ENCODE measurements at regions not wholly inside any gene's neighbourhood (a gene's known extent, or its start where the extent isn't known, plus 50 kb on each side); places are given as distances from the start of the nearest gene placed in this dataset.
A peak's percentile ranks its signal among the peaks of the same experiment; 100 is the strongest.
"Not testable (repeated sequence)": the region's sequence is repeated elsewhere in the genome, so short reads cannot be mapped to it uniquely, and the experiment has no call there.

GRCh38 chr22:25281675-25282345, 62.4 kb downstream of the CRYBB2 start:
- no peak for DNase-seq (ENCODE audit: extremely low read depth in 1 of 2, low read depth in 1 of 2)

DNA sequence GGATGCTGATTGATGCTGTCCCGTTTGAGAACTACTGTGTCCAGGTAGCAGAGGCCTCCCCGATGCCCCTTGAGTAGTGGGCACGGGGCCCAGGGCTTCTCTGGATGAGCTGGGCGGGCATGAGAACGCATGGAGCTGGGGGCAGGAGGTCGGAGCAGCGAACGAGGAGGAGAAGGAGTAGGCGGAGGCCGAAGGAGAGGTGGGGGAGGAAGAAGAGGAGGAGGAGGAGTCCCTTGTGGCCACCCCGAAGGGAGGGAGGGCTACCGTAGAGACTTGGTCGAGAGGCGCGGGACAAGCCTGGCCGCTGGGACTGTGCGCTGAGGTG, 62.9 kb downstream of the CRYBB2 start:
- DNase-seq (ENCODE audit: extremely low read depth in 1 of 2, low read depth in 1 of 2), result no peak

GRCh38 chr22:25282671-25283561, 63.5 kb downstream of the CRYBB2 start:
- no peak for DNase-seq (ENCODE audit: extremely low read depth in 1 of 2, low read depth in 1 of 2)

DNA sequence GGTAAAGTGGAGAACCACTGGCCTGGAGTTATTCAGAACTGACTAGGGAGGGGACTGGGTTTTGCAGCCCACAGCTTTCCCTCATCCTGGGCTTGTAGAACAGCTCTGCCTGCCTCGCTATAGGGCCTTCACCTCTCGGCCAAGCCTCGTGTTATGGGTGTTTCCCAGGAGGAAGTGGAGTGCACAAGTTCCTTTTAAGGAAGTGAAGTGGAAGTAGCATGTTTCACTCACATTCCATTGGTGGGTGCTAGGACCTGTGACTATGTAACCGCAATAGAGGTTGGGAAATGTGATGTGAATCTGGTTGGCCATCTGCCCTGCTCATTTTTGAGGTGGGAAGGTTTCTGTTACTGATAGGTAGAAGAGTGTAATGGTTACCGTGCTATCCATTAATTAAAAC, 69.0 kb downstream of the CRYBB2 start:
- not testable (repeated sequence) for DNase-seq (ENCODE audit: extremely low read depth in 1 of 2, low read depth in 1 of 2)

GRCh38 chr22:25301912-25302311, 82.5 kb downstream of the CRYBB2 start:
- not testable (repeated sequence) for DNase-seq (ENCODE audit: extremely low read depth in 1 of 2, low read depth in 1 of 2)

GRCh38 chr22:25309586-25309985, 90.1 kb downstream of the CRYBB2 start:
- not testable (repeated sequence) for DNase-seq (ENCODE audit: extremely low read depth in 1 of 2, low read depth in 1 of 2)

DNA sequence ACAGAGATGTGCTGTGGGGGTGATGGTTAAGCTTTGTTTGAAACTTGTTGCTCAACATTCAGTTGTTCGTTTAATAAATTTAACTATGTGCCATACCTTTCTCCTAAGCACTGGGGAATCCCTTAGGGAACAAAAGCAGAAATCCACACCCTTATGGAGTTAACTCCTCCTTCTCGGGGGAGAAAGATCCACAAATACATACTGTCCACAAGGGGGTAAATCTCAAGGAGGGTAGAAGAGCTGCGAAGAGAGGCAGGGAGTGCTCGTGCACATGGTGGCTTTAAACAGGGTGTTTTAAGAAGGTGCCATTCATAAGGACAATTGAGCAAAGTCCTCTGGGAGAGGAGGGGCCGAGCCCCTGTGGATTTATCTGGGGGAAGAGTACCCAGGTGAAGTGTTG, 92.5 kb downstream of the CRYBB2 start:
- DNase-seq (ENCODE audit: extremely low read depth in 1 of 2, low read depth in 1 of 2), result not testable (repeated sequence)

DNA sequence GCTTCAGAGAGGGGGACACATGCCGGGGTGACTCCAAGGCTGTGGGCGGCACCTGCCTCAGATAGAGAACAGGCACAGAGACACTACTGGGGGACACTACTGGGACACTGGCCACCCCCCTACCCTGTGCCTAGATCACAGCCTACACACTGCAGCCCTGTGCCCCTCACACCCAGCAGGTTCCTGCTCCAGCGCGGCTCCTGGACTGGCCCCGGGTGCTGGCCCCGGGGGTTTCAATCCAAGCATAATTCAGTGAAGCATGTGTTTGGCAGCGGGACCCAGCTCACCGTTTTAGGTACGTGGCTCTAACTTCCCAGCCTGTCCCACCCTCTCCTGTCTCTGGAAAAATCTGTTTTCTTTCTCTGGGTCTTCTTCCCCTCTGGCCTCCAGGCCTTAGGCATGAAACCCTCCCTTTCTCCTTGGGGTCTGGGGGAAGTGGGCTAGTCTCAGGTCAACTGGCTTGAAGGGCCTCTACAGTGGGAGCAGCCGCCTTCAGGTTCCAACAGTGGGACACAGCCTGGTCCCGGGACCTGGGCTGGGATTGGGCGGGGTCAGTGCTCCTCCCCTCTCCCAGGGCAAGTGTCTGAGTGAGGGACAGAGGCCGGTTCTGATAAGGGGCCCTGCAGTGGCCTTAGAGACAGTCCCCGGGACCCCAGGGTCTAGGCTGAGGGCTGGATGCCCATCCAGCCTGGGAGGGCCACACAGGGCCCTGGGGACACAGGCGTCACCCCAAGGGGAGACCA, 98.8 kb downstream of the CRYBB2 start:
- no peak for DNase-seq (ENCODE audit: extremely low read depth in 1 of 2, low read depth in 1 of 2)

DNA sequence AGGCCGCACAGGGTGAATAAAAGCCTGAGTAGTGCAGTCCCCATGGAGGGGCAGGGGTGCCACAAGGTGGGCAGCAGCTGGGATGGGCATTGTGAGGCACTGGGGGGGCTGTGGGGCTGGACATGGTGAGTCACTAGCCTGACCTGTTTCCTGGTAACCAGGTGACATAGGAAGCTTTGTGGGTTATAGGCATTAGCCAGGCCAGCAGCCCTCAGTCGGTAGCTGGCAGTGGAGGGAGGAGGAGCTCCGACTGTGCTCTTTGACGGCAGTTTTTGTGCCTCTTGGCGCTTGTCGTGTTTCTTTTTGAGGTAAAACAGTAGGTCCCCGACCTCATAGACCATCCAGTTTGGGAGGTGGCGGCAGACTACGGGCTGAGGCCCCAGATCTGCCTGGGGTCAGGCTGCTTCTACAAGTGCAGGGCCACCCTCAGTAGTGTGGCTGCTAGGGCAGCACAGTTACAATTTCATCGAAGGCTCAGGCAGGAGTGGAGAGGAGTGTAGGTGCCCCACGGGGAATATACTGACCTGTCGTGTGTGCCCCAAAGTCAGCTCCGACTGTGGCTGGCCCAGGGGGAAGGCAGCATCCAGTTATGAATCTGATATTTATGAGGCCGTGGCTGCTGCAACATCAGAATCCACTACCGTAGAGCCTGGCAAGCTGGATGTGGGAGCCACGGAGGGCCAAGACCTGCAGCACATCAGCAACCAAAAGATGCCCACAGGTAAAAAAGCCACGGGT, 107.7 kb downstream of the CRYBB2 start:
- DNase-seq (ENCODE audit: extremely low read depth in 1 of 2, low read depth in 1 of 2), result no peak

DNA sequence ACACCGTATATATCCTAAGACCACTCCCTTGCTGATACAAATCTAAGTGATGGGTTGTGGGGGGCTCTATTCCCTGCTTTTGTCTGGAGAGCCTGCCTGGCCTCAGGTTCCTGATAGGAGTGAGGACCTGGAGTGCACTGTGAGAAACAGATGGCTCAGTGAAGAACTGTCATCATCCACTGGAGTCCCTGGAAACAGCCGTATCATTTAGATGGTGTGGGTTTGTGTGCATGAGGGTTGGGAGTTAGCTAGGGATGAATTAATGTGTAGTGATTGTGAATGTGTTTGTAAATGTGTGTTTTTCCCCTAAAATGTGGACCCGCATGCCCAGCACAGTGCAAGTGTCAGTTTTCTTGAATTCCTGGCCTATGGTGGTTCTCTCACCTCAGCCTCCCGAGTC, 111.6 kb downstream of the CRYBB2 start:
- no peak for DNase-seq (ENCODE audit: extremely low read depth in 1 of 2, low read depth in 1 of 2)

- not testable (repeated sequence) for DNase-seq (ENCODE audit: extremely low read depth in 1 of 2, low read depth in 1 of 2)
These were observed 112.5 kb downstream of the CRYBB2 start for GRCh38 chr22:25331911-25332310.

DNA sequence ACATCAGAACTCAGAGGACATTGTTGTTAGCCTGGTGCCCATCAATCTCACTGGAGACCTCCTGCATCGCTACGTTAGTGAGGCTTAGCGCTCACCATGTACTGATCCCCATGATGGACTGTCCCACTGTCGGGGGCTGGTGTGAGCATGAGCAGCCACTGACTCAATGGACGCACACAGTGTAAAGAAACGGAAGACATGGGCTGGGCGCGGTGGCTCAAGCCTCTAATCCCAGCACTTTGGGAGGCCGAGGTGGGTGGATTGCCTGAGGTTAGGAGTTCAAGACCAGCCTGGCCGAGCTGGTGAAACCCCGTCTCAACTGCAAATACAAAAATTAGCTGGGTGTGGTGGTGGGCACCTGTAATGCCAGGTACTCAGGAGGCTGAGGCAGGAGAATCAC, 112.9 kb downstream of the CRYBB2 start:
- no peak for DNase-seq (ENCODE audit: extremely low read depth in 1 of 2, low read depth in 1 of 2)

DNA sequence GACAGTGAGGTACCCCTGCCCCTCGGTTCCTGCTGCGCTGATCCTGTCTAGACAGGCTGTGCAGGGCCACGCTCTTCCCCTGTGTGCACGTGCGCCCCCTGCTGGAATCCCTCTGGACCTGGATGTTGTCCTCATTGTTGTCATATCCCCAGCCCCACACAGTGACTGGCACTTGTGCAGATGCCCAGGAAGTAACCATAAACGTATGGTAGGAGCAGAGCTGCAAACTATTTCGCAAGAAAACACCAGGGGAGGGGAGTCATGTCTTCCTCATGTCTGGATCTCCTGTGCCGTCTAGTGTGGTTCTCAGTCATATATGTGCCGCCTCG, 114.7 kb downstream of the CRYBB2 start:
- peak; percentile 5 to 35 for DNase-seq (ENCODE audit: extremely low read depth in 1 of 2, low read depth in 1 of 2)

- DNase-seq (ENCODE audit: extremely low read depth in 1 of 2, low read depth in 1 of 2), result not testable (repeated sequence)
These were observed 115.2 kb downstream of the CRYBB2 start for GRCh38 chr22:25334631-25335030.

GRCh38 chr22:25335276-25335675, 115.8 kb downstream of the CRYBB2 start:
- DNase-seq (ENCODE audit: extremely low read depth in 1 of 2, low read depth in 1 of 2), result not testable (repeated sequence)

- not testable (repeated sequence) for DNase-seq (ENCODE audit: extremely low read depth in 1 of 2, low read depth in 1 of 2)
These were observed 121.1 kb downstream of the CRYBB2 start for GRCh38 chr22:25340536-25340935.

DNA sequence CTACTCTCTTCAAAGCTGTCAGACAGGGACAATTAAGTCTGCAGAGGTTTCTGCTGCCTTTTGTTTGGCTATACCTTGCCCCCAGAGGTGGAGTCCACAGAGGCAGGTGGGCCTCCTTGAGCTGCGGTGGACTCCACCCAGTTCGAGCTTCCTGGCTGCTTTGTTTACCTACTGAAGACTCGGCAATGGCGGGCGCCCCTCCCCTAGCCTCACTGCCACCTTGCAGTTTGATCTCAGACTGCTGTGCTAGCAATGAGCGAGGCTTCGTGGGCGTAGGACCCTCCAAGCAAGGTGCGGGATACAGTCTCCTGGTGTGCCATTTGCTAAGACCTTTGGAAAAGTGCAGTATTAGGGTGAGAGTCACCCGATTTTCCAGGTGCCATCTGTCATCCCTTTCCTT, 124.9 kb downstream of the CRYBB2 start:
- DNase-seq (ENCODE audit: extremely low read depth in 1 of 2, low read depth in 1 of 2), result not testable (repeated sequence)

DNA sequence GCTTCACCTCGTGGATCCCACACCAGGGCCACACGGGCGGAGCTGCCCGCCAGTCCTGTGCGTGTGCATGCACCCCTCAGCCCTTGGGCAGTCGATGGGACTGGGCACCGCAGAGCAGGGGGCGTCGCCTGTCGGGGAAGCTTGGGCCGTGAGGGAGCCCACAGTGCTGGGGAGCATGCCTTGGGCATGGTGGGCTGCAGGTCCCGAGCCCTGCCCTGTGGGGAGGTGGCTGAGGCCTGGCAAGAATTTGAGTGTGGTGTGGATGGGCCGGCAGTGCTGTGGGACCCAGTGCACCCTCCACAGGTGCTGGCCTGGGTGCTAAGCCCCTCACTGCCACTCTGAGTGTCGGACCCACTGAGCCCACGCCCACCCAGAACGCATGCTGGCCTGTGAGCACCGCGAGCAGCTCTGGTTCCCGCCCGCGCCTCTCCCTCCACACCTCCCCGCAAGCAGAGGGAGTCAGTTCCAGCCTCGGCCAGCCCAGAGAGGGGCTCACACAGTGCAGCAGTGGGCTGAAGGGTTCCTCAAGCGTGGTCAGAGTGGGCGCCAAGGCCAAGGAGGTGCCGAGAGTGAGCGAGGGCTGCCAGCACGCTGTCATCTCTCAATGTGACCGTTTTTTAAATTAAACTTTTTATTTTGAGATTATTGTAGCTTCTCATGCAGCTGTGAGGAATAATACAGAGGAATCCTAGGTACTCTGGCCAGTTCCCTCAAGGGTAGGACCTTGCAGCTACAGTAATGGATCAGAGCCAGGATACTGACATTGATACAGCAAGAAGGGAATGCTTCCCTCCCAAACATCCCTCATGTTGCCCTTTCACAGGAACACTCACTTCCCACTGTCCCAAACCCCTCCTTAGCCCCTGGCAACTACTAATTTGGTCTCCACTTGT, 127.7 kb downstream of the CRYBB2 start:
- DNase-seq (ENCODE audit: extremely low read depth in 1 of 2, low read depth in 1 of 2), result no peak

DNA sequence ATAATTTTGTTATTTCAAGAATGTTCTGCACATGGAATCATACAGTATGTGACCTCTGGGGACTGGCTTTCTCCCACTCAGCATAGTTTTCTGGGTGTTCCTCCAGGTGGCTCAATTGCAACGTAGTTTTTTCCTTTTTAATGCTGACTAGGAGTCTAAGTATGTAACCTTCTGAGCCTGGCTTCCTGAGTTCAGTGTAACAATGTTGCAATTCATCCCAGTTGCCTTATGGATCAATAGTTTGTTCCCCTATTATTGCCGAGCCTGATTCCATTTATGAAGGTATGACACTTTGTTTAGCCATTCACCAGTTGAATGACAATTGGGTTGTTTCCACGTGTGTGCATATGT, 128.3 kb downstream of the CRYBB2 start:
- DNase-seq (ENCODE audit: extremely low read depth in 1 of 2, low read depth in 1 of 2), result no peak

- DNase-seq (ENCODE audit: extremely low read depth in 1 of 2, low read depth in 1 of 2), result no peak
These were observed 129.0 kb downstream of the CRYBB2 start for GRCh38 chr22:25348391-25348790.

Data from stimulated activated CD8-positive, alpha-beta memory T cell treated with anti-CD3 and anti-CD28 coated beads, Interleukin-7, amount 100 ng/mL, for 48 hours (primary cell).